Gastroesophageal sphincter (tissue), 3 donors: ENCODE measurements at regions not wholly inside any gene's neighbourhood (a gene's known extent, or its start where the extent isn't known, plus 50 kb on each side); places are given as distances from the start of the nearest gene placed in this dataset.

Experiments used
- EP300 ChIP-seq: sonication (generic); formaldehyde crosslinking; IDR thresholded peaks from one replicate; pipeline ENCODE4 v1.6.1; 2017; ENCODE audit warnings: antibody characterized with exemption, mild to moderate bottlenecking
- POLR2A ChIP-seq, 2 donors: fragments of 450-650 bp; IDR thresholded peaks; one replicate each; pipeline ENCODE4 v1.6.1; 2017; ENCODE audit warnings: antibody characterized with exemption in 2 of 2, mild to moderate bottlenecking in 2 of 2, moderate library complexity in 1 of 2
- POLR2AphosphoS5 ChIP-seq: sonication (generic); formaldehyde crosslinking; IDR thresholded peaks from one replicate; pipeline ENCODE4 v1.6.1; 2017; ENCODE audit warnings: antibody characterized with exemption
- TF ChIP-seq, protein P1 (sequence below), 4 experiments: fragments of 200-600 bp in 2 of 4; fragments of 450-650 bp in 2 of 4; sonication (generic) in 1 of 4; IDR thresholded peaks; one replicate each; pipeline ENCODE4 v1.5.1; 2017 to 2019; ENCODE audit warnings: antibody characterized with exemption in 4 of 4, mild to moderate bottlenecking in 2 of 4, moderate library complexity in 2 of 4

DNA sequence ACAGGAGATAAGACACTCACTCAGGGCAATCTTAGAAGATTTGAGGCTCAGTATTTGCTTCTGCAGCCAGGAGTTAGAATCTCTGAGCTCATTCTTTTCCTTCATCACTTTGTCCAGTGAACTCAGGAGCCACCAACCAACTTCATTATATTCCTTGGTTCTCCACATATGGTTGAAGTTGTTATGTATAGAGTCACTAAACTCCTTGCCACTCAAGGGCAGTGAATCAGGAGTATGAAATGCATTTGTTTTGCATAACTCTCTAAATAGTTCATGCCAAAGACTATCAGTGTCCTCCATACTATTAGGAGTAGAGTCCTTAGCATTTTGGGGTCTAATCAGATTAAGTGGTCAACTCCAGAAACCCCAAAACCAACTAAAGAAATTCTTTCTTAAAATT, 150.6 kb downstream of the CCDC59 start:
- TF ChIP-seq, protein P1, sequence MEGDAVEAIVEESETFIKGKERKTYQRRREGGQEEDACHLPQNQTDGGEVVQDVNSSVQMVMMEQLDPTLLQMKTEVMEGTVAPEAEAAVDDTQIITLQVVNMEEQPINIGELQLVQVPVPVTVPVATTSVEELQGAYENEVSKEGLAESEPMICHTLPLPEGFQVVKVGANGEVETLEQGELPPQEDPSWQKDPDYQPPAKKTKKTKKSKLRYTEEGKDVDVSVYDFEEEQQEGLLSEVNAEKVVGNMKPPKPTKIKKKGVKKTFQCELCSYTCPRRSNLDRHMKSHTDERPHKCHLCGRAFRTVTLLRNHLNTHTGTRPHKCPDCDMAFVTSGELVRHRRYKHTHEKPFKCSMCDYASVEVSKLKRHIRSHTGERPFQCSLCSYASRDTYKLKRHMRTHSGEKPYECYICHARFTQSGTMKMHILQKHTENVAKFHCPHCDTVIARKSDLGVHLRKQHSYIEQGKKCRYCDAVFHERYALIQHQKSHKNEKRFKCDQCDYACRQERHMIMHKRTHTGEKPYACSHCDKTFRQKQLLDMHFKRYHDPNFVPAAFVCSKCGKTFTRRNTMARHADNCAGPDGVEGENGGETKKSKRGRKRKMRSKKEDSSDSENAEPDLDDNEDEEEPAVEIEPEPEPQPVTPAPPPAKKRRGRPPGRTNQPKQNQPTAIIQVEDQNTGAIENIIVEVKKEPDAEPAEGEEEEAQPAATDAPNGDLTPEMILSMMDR (IDR thresholded peaks at IDR 0.05) = no peak
- no peak for TF ChIP-seq POLR2A (IDR thresholded peaks at IDR 0.05)
- TF ChIP-seq POLR2AphosphoS5 = no peak
- no peak for TF ChIP-seq EP300
